GM18498 (cell line): ENCODE measurements at regions not wholly inside any gene's neighbourhood (a gene's known extent, or its start where the extent isn't known, plus 50 kb on each side); places are given as distances from the start of the nearest gene placed in this dataset.
"Not testable (repeated sequence)": the region's sequence is repeated elsewhere in the genome, so short reads cannot be mapped to it uniquely, and the experiment has no call there.

ENCODE experiments used
- ATAC-seq: cut with Tn5 transposase; IDR thresholded peaks from one replicate; pipeline ENCODE4 v1.9.1; 2021; ENCODE audit warnings: mild to moderate bottlenecking, moderate library complexity; ENCODE audit not compliant: unreplicated experiment

DNA sequence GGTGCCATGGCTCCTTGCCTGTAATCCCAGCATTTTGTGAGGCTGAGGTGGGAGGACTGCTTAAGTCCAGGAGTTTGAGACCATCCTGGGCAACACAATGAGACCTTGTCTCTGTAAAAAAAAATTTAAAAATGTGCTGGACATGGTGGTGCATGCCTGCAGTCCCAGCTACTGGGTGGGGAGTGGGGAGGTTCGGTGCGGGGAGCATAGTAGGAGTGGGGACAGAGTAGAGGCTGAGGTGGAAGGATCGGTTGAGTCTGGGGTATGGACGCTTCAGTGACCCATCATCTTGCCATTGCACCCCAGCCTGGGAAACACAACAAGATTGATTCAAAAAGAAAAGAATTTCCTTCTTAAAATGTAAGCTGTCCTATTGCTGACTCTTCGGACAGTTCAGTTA is 1490.0 kb upstream of the GBE1 start:
- ATAC-seq, result no peak

DNA sequence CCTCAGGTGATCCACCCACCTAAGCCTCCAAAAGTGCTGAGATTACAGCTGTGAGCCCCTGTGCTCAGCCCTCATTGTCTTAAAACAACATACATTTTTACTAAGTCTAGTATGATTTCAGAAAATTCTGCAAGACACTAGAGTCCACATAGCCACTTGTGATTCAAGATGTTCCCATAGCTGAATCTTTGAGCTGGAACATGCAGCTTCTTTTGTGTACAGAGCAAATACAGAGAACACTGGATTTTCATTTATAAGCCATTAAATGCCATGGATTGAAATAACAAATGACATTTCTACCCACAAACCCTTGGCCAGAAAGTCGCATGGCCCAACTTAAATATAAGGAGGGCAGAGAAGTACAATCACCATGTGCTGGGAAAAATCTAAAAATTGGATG is 1489.2 kb upstream of the GBE1 start:
- ATAC-seq, result no peak

DNA sequence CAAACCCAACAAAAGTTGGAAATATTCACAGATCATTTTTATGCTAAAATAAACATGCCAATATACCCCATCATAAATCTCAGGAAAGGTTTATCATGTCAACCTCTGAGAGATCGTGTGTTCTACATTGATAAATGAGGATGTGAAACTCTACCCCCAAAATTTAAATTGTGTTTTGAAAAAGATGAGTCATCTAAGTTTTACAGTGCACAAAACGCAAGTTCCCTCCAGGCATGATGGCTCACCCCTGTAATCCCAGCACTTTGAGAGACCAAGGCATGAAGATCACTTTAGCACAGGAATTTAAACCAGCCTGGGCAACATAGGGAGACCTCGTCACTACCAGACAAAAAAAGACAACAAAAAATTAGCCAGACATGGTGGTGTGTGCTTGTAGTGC is 1487.0 kb upstream of the GBE1 start:
- no peak for ATAC-seq

DNA sequence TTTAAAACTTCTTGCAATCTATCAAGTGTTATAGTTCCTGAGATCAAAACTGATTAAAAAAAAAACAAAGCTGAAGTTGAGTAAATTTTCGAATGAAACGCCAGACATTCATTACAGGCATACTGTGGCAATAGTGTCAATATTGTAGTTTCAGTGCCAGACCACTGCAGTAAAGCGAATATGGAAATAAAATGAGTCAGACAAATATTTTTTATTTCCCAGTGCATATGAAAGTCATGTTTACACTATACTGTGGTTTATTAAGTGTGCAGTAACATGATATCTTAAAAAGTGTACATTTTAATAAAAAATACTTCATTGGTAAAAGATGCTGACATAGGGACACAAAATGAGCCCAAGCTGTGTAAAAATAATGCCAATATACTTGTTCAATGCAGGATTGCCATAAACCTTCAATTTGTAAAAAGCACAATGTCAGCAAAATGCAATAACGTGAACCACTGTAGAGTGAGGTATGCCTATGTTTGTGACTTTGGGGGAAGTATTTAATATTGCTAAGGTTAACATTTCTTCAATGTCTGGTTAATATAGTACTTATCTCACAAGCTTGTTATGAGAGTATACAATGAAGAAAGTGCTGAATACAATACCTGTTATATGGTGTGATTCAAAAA is 1473.9 kb upstream of the GBE1 start:
- no peak for ATAC-seq

- no peak for ATAC-seq
These were observed 1472.3 kb upstream of the GBE1 start for GRCh38 chr3:83233715-83234114.

GRCh38 chr3:83230841-83231240 is 1469.4 kb upstream of the GBE1 start:
- ATAC-seq, result no peak

- ATAC-seq, result no peak
These were observed 1468.9 kb upstream of the GBE1 start for GRCh38 chr3:83230376-83230775.

DNA sequence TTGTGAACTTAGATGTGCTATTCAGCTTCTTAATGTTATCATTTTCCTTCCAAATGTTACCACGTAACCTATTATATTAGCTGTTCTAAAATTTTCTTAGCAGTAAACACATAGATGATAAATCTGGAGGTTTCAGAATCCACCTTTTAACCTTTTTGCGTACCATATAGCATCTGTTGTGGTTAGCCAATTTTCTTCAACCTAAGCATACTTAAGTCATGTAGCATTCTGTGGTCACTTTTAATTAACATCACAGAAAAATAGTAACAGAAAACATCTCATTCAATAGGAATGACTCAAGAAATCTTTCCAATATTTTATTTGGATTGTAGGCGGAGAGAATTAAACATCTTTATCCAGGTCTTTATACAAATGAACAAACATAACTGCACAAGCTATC is 1465.3 kb upstream of the GBE1 start:
- no peak for ATAC-seq

DNA sequence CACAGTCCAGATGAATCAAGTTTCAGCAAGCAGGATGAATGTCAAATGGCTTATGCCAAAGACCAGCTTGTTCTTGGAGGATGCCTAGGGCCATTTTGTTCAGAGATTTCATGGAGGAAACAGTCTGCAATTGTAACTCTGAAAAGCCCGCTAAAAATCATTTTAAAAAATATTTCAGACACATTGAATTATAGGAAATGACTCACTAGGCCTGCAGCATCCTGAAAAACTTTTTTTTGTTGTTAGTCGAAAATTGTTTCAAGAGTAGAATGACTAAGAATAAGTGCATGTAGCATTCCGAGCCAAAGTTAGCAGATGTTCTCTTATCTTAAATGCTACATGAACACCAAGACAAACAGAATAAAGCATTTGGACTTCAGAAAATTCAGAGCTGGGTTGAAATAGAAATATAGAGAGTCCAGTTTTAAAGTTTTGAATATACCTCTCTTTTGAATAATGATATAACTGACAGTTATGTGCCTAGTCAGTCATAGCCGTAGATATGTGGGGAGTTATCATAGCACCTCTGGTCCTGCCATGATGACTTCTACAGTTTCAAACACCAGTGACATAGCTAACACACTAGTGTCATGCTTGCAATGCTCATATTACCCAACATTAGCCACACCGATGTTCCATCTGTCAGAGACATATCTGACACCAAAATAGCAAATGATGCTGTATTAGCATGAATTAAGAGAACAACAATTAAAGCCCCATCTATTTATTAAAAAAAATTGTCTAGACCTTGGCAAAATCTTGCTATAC is 1462.8 kb upstream of the GBE1 start:
- ATAC-seq, result no peak

GRCh38 chr3:83218383-83219200 is 1457.1 kb upstream of the GBE1 start:
- ATAC-seq, result no peak

GRCh38 chr3:83217595-83218118 is 1456.2 kb upstream of the GBE1 start:
- ATAC-seq, result not testable (repeated sequence)

GRCh38 chr3:83216919-83217594 is 1455.6 kb upstream of the GBE1 start:
- no peak for ATAC-seq

GRCh38 chr3:83195243-83195642 is 1433.8 kb upstream of the GBE1 start:
- ATAC-seq, result no peak

- ATAC-seq, result no peak
These were observed 1432.1 kb upstream of the GBE1 start for GRCh38 chr3:83193526-83193925.

- ATAC-seq, result no peak
These were observed 1428.2 kb upstream of the GBE1 start for GRCh38 chr3:83189634-83190033.

DNA sequence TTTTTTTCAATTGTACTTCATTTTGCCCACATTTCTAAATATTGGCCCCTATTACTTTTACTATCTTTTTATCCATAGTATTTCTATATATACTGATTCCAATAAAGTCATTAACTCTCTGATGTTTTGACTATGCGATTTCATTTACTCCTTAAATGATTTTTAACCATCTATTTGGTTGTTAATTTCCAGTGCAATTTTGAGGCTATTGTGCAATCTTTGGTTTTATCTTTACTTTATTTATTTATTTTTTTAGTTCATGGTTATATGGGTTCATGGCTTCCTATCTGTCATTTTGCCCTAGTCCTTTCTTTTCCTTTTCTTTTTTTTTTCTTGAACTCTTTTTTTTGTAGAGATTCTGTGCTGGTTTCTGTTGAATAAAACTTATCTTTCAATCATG is 1408.0 kb upstream of the GBE1 start:
- ATAC-seq, result no peak

GRCh38 chr3:83150896-83151295 is 1389.5 kb upstream of the GBE1 start:
- ATAC-seq, result no peak

- no peak for ATAC-seq
These were observed 1379.5 kb upstream of the GBE1 start for GRCh38 chr3:83140983-83141382.

DNA sequence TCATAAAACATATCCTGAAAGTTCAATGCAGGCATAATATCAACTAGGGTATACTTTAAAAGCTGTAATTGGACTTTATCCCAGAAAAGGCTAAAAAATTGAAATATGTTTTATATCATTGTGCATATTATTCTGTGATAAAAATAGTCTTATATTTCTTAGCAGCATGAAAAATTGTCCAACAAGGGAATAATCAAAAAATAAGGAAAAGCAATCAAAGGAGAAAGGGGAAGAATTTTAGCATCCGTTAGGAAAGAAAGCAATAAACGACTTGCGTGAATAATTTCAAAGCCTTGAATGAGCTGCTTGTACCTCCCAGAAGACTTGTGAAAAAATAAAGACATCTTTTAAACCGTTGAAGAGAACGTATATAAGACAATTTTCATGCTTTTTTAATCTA is 1369.8 kb upstream of the GBE1 start:
- ATAC-seq, result no peak

GRCh38 chr3:83122774-83123350 is 1361.4 kb upstream of the GBE1 start:
- ATAC-seq, result no peak

- no peak for ATAC-seq
These were observed 1331.8 kb upstream of the GBE1 start for GRCh38 chr3:83093222-83093572.
